ENCODE measurements at regions not wholly inside any gene's neighbourhood (a gene's known extent, or its start where the extent isn't known, plus 50 kb on each side); places are given as distances from the start of the nearest gene placed in this dataset.

GRCh38 chr17:77728871-77729270 lies 229.6 kb upstream of the TNRC6C start:
- intact Hi-C loops (cut with micrococcal nuclease) = no loop called here
- H3K9me3 Mint-ChIP-seq = peaks cover 15% of the 10 kb centered on the region
- no peak for DNase-seq
- H3K36me3 Mint-ChIP-seq (ENCODE audit: low read depth) = no peaks in the 10 kb centered on the region
- CTCF ChIA-PET = no interaction called here
- H3K4me3 Mint-ChIP-seq = no peak overlapping the region
- no peaks in the 10 kb centered on the region for H3K27me3 Mint-ChIP-seq (ENCODE audit: low read depth)
- peaks cover 2% of the 10 kb centered on the region for H3K4me1 Mint-ChIP-seq (ENCODE audit: low read depth)
- H3K27ac Mint-ChIP-seq = no peak overlapping the region

DNA sequence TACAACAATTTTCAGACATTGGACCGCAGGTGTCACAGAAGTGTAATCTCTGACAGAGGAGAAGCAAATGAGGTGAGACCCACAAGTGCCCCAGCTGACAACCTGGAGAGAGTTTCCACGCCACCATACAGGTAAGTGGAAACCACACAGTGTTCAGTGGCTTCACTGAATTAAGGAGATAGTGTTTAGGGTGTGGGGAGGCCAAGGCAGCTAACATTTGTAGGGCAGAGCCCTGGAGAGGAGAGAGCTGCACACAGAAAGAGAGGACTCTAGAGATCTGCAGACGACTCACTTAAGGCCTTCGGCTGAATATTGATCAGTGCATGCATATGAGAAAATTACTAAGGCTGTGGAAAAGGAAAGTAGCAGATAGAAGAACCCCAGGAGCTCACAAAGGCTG lies 228.9 kb upstream of the TNRC6C start:
- peaks cover 2% of the 10 kb centered on the region for H3K4me1 Mint-ChIP-seq (ENCODE audit: low read depth)
- H3K4me3 Mint-ChIP-seq = no peak overlapping the region
- no peak for DNase-seq
- H3K27me3 Mint-ChIP-seq (ENCODE audit: low read depth) = no peaks in the 10 kb centered on the region
- H3K36me3 Mint-ChIP-seq (ENCODE audit: low read depth) = no peaks in the 10 kb centered on the region
- intact Hi-C loops (cut with micrococcal nuclease) = no loop called here
- CTCF ChIA-PET = no interaction called here
- H3K27ac Mint-ChIP-seq = no peak overlapping the region
- H3K9me3 Mint-ChIP-seq = peaks cover 15% of the 10 kb centered on the region

DNA sequence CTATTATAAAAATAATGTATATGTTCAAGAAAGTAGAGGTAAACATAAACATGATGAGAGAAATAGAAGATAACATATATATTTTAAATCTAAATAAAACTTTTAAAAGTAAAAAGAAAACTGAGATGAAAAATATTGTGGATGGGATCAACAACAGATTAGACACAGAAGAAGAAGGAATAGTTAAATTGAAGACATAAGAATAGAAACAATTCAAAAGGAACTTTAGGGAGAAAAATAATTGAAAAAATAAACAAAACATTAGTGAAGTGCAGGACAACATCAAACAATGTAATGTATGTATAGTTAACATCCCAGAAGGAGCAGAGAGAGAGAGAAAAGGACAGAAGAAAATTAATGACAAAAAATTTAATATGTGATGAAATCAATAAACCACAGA lies 228.1 kb upstream of the TNRC6C start:
- Mint-ChIP-seq H3K36me3 (ENCODE audit: low read depth) (no peaks in the 10 kb centered on the region), H3K4me1 (ENCODE audit: low read depth) (peaks cover 2% of the 10 kb centered on the region), H3K4me3 (no peak overlapping the region), H3K9me3 (peaks cover 15% of the 10 kb centered on the region), H3K27ac (no peak overlapping the region), H3K27me3 (ENCODE audit: low read depth) (no peaks in the 10 kb centered on the region)
- intact Hi-C loops (cut with micrococcal nuclease) = no loop called here
- no peak for DNase-seq
- CTCF ChIA-PET = no interaction called here

- DNase-seq = no peak
- H3K4me3 Mint-ChIP-seq = no peak overlapping the region
- H3K36me3 Mint-ChIP-seq (ENCODE audit: low read depth) = no peaks in the 10 kb centered on the region
- no peak overlapping the region for H3K27ac Mint-ChIP-seq
- peaks cover 15% of the 10 kb centered on the region for H3K9me3 Mint-ChIP-seq
- no peaks in the 10 kb centered on the region for H3K27me3 Mint-ChIP-seq (ENCODE audit: low read depth)
- intact Hi-C loops (cut with micrococcal nuclease) = no loop called here
- CTCF ChIA-PET = no interaction called here
- no peaks in the 10 kb centered on the region for H3K4me1 Mint-ChIP-seq (ENCODE audit: low read depth)
Observed at GRCh38 chr17:77733576-77734296, 224.8 kb upstream of the TNRC6C start.

DNA sequence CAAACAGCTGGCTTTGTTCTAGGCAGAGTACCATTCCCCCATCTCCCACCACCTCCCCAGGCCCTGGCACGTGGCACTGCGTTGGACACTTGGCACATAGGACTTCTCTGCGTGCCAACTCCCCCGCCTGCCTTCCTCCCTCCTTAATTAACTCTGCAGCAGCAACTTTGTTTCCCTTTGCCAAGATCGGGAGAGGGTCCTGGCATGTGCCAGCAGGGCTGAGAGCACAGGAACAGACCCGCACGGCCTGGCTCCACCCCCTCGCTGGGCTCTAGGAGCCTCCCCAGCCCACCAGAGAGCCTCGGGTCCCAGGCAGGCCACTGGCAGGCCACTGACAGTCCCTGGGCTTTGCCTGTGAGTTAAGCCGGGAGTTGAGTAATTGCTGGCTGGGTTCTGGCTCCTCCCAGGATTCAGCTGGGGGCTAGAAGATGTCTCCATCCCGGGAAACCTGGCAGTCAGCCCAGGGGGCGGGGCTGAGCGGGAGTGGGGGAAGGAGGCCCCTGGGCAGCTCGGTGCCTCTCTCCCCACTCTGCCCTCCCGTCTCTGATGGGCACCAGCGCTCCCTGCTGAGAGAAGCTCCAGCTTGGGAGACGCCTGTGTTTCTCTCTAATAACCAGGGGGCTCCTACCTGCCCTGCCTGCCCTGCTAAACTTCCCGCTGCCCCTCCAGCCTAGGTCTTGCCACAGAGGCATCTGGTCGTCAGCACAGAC lies 224.0 kb upstream of the TNRC6C start:
- intact Hi-C loops (cut with micrococcal nuclease) = no loop called here
- no peaks in the 10 kb centered on the region for H3K36me3 Mint-ChIP-seq (ENCODE audit: low read depth)
- no peak overlapping the region for H3K4me3 Mint-ChIP-seq
- DNase-seq = no peak
- H3K27me3 Mint-ChIP-seq (ENCODE audit: low read depth) = no peaks in the 10 kb centered on the region
- peaks cover 15% of the 10 kb centered on the region for H3K9me3 Mint-ChIP-seq
- H3K27ac Mint-ChIP-seq = no peak overlapping the region
- CTCF ChIA-PET = interaction anchor here (1.1 kb wide), 2 partner anchors 279 to 304 kb away, joined by 3 read pairs; no protein-coding TSS in a partner anchor
- no peaks in the 10 kb centered on the region for H3K4me1 Mint-ChIP-seq (ENCODE audit: low read depth)

DNA sequence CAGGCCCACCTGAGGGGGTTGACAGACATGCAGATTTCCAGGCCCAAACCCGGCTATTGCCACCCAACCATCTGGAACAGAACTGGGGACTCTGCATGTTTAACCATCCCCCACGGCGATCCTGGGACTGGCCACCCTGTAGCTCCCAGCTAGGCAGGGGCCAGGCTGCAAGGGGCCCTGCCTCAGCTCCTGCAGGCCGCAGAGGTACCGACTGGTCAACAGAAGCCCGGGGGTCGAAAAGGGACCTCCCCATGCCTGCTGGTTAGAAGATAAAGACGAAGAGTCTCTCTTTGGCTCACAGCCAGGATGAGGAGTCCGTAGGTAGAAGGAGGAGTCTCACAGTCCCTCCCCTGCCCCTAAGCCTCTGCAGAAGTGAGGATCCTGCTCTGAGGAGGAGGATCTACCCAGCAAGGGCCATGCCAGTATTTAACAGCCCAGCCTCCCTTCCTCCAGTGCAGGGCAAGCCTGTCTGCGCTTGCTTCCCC lies 223.4 kb upstream of the TNRC6C start:
- H3K4me1 Mint-ChIP-seq (ENCODE audit: low read depth) = no peaks in the 10 kb centered on the region
- no peak overlapping the region for H3K4me3 Mint-ChIP-seq
- H3K36me3 Mint-ChIP-seq (ENCODE audit: low read depth) = no peaks in the 10 kb centered on the region
- intact Hi-C loops (cut with micrococcal nuclease) = no loop called here
- H3K9me3 Mint-ChIP-seq = peaks cover 15% of the 10 kb centered on the region
- H3K27me3 Mint-ChIP-seq (ENCODE audit: low read depth) = no peaks in the 10 kb centered on the region
- DNase-seq = no peak
- CTCF ChIA-PET = interaction anchor here (1.1 kb wide), 2 partner anchors 279 to 305 kb away, joined by 3 read pairs; no protein-coding TSS in a partner anchor
- H3K27ac Mint-ChIP-seq = no peak overlapping the region

- CTCF ChIA-PET = interaction anchor here (1.1 kb wide), 1 partner anchor 278 kb away, joined by 3 read pairs; no protein-coding TSS in a partner anchor
- H3K36me3 Mint-ChIP-seq (ENCODE audit: low read depth) = no peaks in the 10 kb centered on the region
- no peak for DNase-seq
- H3K4me3 Mint-ChIP-seq = no peak overlapping the region
- H3K4me1 Mint-ChIP-seq (ENCODE audit: low read depth) = no peaks in the 10 kb centered on the region
- H3K27me3 Mint-ChIP-seq (ENCODE audit: low read depth) = no peaks in the 10 kb centered on the region
- H3K27ac Mint-ChIP-seq = no peak overlapping the region
- H3K9me3 Mint-ChIP-seq = peaks cover 11% of the 10 kb centered on the region
- intact Hi-C loops (cut with micrococcal nuclease) = no loop called here
Observed at GRCh38 chr17:77735566-77736198, 222.8 kb upstream of the TNRC6C start.

GRCh38 chr17:77736199-77736585 lies 222.3 kb upstream of the TNRC6C start:
- Mint-ChIP-seq H3K36me3 (ENCODE audit: low read depth) (no peaks in the 10 kb centered on the region), H3K9me3 (peaks cover 11% of the 10 kb centered on the region), H3K4me3 (no peak overlapping the region), H3K4me1 (ENCODE audit: low read depth) (no peaks in the 10 kb centered on the region), H3K27ac (no peak overlapping the region), H3K27me3 (ENCODE audit: low read depth) (no peaks in the 10 kb centered on the region)
- CTCF ChIA-PET = no interaction called here
- DNase-seq = no peak
- intact Hi-C loops (cut with micrococcal nuclease) = no loop called here

GRCh38 chr17:77736721-77737120 lies 221.8 kb upstream of the TNRC6C start:
- no peak for DNase-seq
- H3K4me1 Mint-ChIP-seq (ENCODE audit: low read depth) = no peaks in the 10 kb centered on the region
- intact Hi-C loops (cut with micrococcal nuclease) = no loop called here
- peaks cover 11% of the 10 kb centered on the region for H3K9me3 Mint-ChIP-seq
- no peak overlapping the region for H3K4me3 Mint-ChIP-seq
- H3K27ac Mint-ChIP-seq = no peak overlapping the region
- H3K27me3 Mint-ChIP-seq (ENCODE audit: low read depth) = no peaks in the 10 kb centered on the region
- no peaks in the 10 kb centered on the region for H3K36me3 Mint-ChIP-seq (ENCODE audit: low read depth)
- CTCF ChIA-PET = no interaction called here

GRCh38 chr17:77737442-77738265 lies 220.8 kb upstream of the TNRC6C start:
- Mint-ChIP-seq H3K9me3 (peaks cover 11% of the 10 kb centered on the region), H3K36me3 (ENCODE audit: low read depth) (no peaks in the 10 kb centered on the region), H3K27me3 (ENCODE audit: low read depth) (no peaks in the 10 kb centered on the region), H3K27ac (no peak overlapping the region), H3K4me3 (no peak overlapping the region), H3K4me1 (ENCODE audit: low read depth) (no peaks in the 10 kb centered on the region)
- intact Hi-C loops (cut with micrococcal nuclease) = no loop called here
- CTCF ChIA-PET = no interaction called here
- no peak for DNase-seq

GRCh38 chr17:77738751-77739531 lies 219.6 kb upstream of the TNRC6C start:
- Mint-ChIP-seq H3K27ac (no peak overlapping the region), H3K36me3 (ENCODE audit: low read depth) (no peaks in the 10 kb centered on the region), H3K9me3 (no peaks in the 10 kb centered on the region), H3K27me3 (ENCODE audit: low read depth) (no peaks in the 10 kb centered on the region), H3K4me1 (ENCODE audit: low read depth) (no peaks in the 10 kb centered on the region), H3K4me3 (no peak overlapping the region)
- intact Hi-C loops (cut with micrococcal nuclease) = no loop called here
- CTCF ChIA-PET = no interaction called here
- DNase-seq = no peak

Data from activated naive CD4-positive, alpha-beta T cell treated with anti-CD3 and anti-CD28 coated beads for 36 hours (primary cell).